BJ (cell line): ENCODE measurements at regions not wholly inside any gene's neighbourhood (a gene's known extent, or its start where the extent isn't known, plus 50 kb on each side); places are given as distances from the start of the nearest gene placed in this dataset.
A peak's percentile ranks its signal among the peaks of the same experiment; 100 is the strongest.

Experiments
- CTCF ChIA-PET: fragments of 350-600 bp; formaldehyde crosslinking; extraction: SDS; loops from one replicate; lab custom pipeline; 2021; ENCODE audit warnings: antibody characterized with exemption, inconsistent platforms; lab: Yijun Ruan, JAX
- POLR2A ChIA-PET: fragments of 300-600 bp; sonication (Branson Sonifier 250); formaldehyde crosslinking; extraction: SDS; loops from one replicate; lab custom pipeline; 2021; ENCODE audit warnings: antibody characterized with exemption; lab: Charles Lee
- DNase-seq: peaks from one replicate; pipeline ENCODE4 v3.0.0-alpha.2; 2011; ENCODE audit warnings: low read depth
- H3K27me3 ChIP-seq: 2 replicates; pipeline ENCODE4 v1.6.0; 2011; ENCODE audit warnings: low read length; ENCODE audit not compliant: control insufficient read depth, insufficient read depth
- H3K36me3 ChIP-seq: 2 replicates; pipeline ENCODE4 v1.5.1; 2011; ENCODE audit warnings: low read length; ENCODE audit not compliant: control insufficient read depth, insufficient read depth
- H3K4me3 ChIP-seq: 2 replicates; pipeline ENCODE4 v1.5.1; 2011; ENCODE audit warnings: low read depth, mild to moderate bottlenecking, control low read depth, low read length
- CTCF ChIP-seq: IDR thresholded peaks from 2 replicates; pipeline ENCODE4 v1.5.1; 2011; ENCODE audit warnings: low read depth, mild to moderate bottlenecking, control low read depth, inconsistent platforms, low read length, moderate library complexity; ENCODE audit not compliant: insufficient read depth

GRCh38 chr15:36401586-36401966 is 177.8 kb upstream of the CDIN1 start:
- DNase-seq = no peak
- no peaks in the 10 kb centered on the region for H3K27me3 ChIP-seq
- ChIA-PET CTCF (no interaction called here), POLR2A (no interaction called here)
- H3K4me3 ChIP-seq = no peak overlapping the region
- no peaks in the 10 kb centered on the region for H3K36me3 ChIP-seq
- TF ChIP-seq CTCF = no peak

- no peak overlapping the region for H3K4me3 ChIP-seq
- DNase-seq = no peak
- ChIA-PET POLR2A (no interaction called here), CTCF (no interaction called here)
- TF ChIP-seq CTCF = no peak
- no peaks in the 10 kb centered on the region for H3K36me3 ChIP-seq
- no peaks in the 10 kb centered on the region for H3K27me3 ChIP-seq
Observed at GRCh38 chr15:36403351-36403750, 176.1 kb upstream of the CDIN1 start.

- no peak overlapping the region for H3K4me3 ChIP-seq
- CTCF ChIA-PET = interaction anchor here (0.9 kb wide), 1 partner anchor 47 kb away, joined by 4 read pairs; no protein-coding TSS in a partner anchor
Observed at GRCh38 chr15:36406366-36406765, 173.1 kb upstream of the CDIN1 start.

GRCh38 chr15:36406911-36407310 is 172.5 kb upstream of the CDIN1 start:
- Histone ChIP-seq H3K36me3 (no peaks in the 10 kb centered on the region), H3K27me3 (no peaks in the 10 kb centered on the region), H3K4me3 (no peak overlapping the region)
- ChIA-PET POLR2A (no interaction called here), CTCF (interaction anchor here (0.9 to 1.5 kb wide), 3 partner anchors 9 to 63 kb away, joined by 3 to 4 read pairs (median 3); no protein-coding TSS in a partner anchor)
- TF ChIP-seq CTCF = no peak
- no peak for DNase-seq

More at GRCh38 chr15:36406366-36406765, 173.1 kb upstream of the CDIN1 start:
- H3K27me3 ChIP-seq = no peaks in the 10 kb centered on the region
- no peaks in the 10 kb centered on the region for H3K36me3 ChIP-seq
- POLR2A ChIA-PET = no interaction called here
- TF ChIP-seq CTCF = no peak
- no peak for DNase-seq

GRCh38 chr15:36407647-36408046 is 171.8 kb upstream of the CDIN1 start:
- no peak overlapping the region for H3K4me3 ChIP-seq
- H3K27me3 ChIP-seq = no peaks in the 10 kb centered on the region
- ChIA-PET POLR2A (no interaction called here), CTCF (interaction anchor here (1.2 to 1.5 kb wide), 2 partner anchors 9 to 62 kb away, joined by 3 read pairs; no protein-coding TSS in a partner anchor)
- TF ChIP-seq CTCF = no peak
- peak; percentile 56 for DNase-seq
- H3K36me3 ChIP-seq = no peaks in the 10 kb centered on the region
